H1 (cell line): ENCODE measurements at regions not wholly inside any gene's neighbourhood (a gene's known extent, or its start where the extent isn't known, plus 50 kb on each side); places are given as distances from the start of the nearest gene placed in this dataset.

Experiments
- CTCF ChIA-PET: fragments of 300-600 bp; sonication (Branson Sonifier 250); formaldehyde crosslinking; loops from one replicate; lab custom pipeline; 2021; ENCODE audit not compliant: partially characterized antibody; lab: Charles Lee
- POLR2A ChIA-PET: fragments of 300-600 bp; sonication (Branson Sonifier 250); formaldehyde crosslinking; loops from one replicate; lab custom pipeline; 2021; ENCODE audit warnings: inconsistent platforms; ENCODE audit not compliant: partially characterized antibody; lab: Charles Lee
- DNase-seq, 2 experiments: peaks; one replicate each; pipeline versions ENCODE4 v3.0.0 to v3.0.0-alpha.2; 2010 to 2022; ENCODE audit warnings: low spot score in 2 of 2, low read depth in 1 of 2, mixed read lengths in 1 of 2
- FAIRE-seq: peaks from 2 replicates; lab custom pipeline; 2011; peaks lifted over from hg19 to GRCh38; lab: Jason Lieb, UNC
- H2AFZ ChIP-seq: 2 replicates; pipeline ENCODE4 v1.8.1; 2012; ENCODE audit warnings: low read length, inconsistent platforms
- H2AK5ac ChIP-seq: 2 replicates; pipeline ENCODE4 v1.6.1; 2013; ENCODE audit warnings: low read depth, low read length
- H2BK120ac ChIP-seq: replicated peaks from 2 replicates; pipeline ENCODE3; 2013; ENCODE audit warnings: low read depth, low read length, inconsistent platforms
- H2BK12ac ChIP-seq: 2 replicates; pipeline ENCODE4 v1.6.1; 2013; ENCODE audit warnings: low read depth, low read length
- H2BK15ac ChIP-seq: 2 replicates; pipeline ENCODE4 v1.6.1; 2013; ENCODE audit warnings: low read length
- H2BK20ac ChIP-seq: 2 replicates; pipeline ENCODE4 v1.6.1; 2013; ENCODE audit warnings: low read length
- H2BK5ac ChIP-seq: 2 replicates; pipeline ENCODE4 v1.6.1; 2013; ENCODE audit warnings: low read depth, low read length
- H3K14ac ChIP-seq: 2 replicates; pipeline ENCODE4 v1.6.1; 2013; ENCODE audit warnings: inconsistent platforms; ENCODE audit not compliant: insufficient read length
- H3K18ac ChIP-seq: 2 replicates; pipeline ENCODE4 v1.6.1; 2013; ENCODE audit warnings: low read length; ENCODE audit errors: extremely low read depth
- H3K23ac ChIP-seq: 2 replicates; pipeline ENCODE4 v1.6.1; 2013; ENCODE audit warnings: inconsistent platforms; ENCODE audit not compliant: insufficient read length
- H3K23me2 ChIP-seq: 2 replicates; pipeline ENCODE4 v1.6.1; 2013; ENCODE audit warnings: low read depth, low read length
- H3K27ac ChIP-seq: 2 replicates; pipeline ENCODE4 v1.6.1; 2011; ENCODE audit warnings: low read depth, low read length, inconsistent platforms
- H3K27me3 ChIP-seq, 4 experiments: replicated peaks in 1 of 4; 1 replicate in 1 of 4; 2 replicates in 3 of 4; pipeline versions ENCODE4 v1.6.1 to v1.8.1; 2011 to 2013; ENCODE audit warnings: low read length in 3 of 4, mild to moderate bottlenecking in 3 of 4, inconsistent platforms in 2 of 4, mixed read lengths in 2 of 4, moderate library complexity in 1 of 4; ENCODE audit not compliant: control insufficient read depth in 3 of 4, insufficient read depth in 3 of 4; ENCODE audit errors: extremely low read depth in 1 of 4
- H3K36me3 ChIP-seq, 4 experiments: 2 replicates each; pipeline versions ENCODE4 v1.6.1 to v1.8.1; 2011 to 2013; ENCODE audit warnings: mild to moderate bottlenecking in 4 of 4, low read length in 3 of 4, moderate library complexity in 2 of 4, control low read depth in 1 of 4, inconsistent platforms in 1 of 4; ENCODE audit not compliant: insufficient read depth in 4 of 4, control insufficient read depth in 2 of 4
- H3K4ac ChIP-seq: replicated peaks from 2 replicates; pipeline ENCODE3; 2013; ENCODE audit warnings: low read length, low read depth, mixed read lengths, inconsistent platforms; ENCODE audit not compliant: insufficient read length
- H3K4me1 ChIP-seq, 4 experiments: replicated peaks in 1 of 4; 1 replicate in 1 of 4; 2 replicates in 3 of 4; pipeline versions ENCODE4 v1.6.1 to v1.8.1; 2011 to 2013; ENCODE audit warnings: low read length in 3 of 4, inconsistent platforms in 2 of 4, mixed read lengths in 1 of 4; ENCODE audit not compliant: insufficient read depth in 4 of 4, control insufficient read depth in 3 of 4
- H3K4me2 ChIP-seq, 2 experiments: 2 replicates each; pipeline versions ENCODE4 v1.6.1 to v1.8.1; 2011 to 2013; ENCODE audit warnings: low read depth in 2 of 2, low read length in 2 of 2, control low read depth in 1 of 2, inconsistent platforms in 1 of 2, mild to moderate bottlenecking in 1 of 2; ENCODE audit not compliant: insufficient read depth in 1 of 2
- H3K4me3 ChIP-seq, 4 experiments: fragments of 200-600, 300-600 bp in 1 of 4; sonication (generic), shearing (Covaris generic), sonication (Bioruptor Twin) in 1 of 4; 2 replicates each; pipeline versions ENCODE4 v1.5.1 to v1.8.1; 2011 to 2016; ENCODE audit warnings: low read length in 4 of 4, low read depth in 3 of 4, control low read depth in 2 of 4, inconsistent platforms in 2 of 4, mild to moderate bottlenecking in 2 of 4, mixed read lengths in 1 of 4, moderate library complexity in 1 of 4; ENCODE audit not compliant: insufficient read depth in 2 of 4; ENCODE audit errors: extremely low read depth in 1 of 4
- H3K56ac ChIP-seq: replicated peaks from 2 replicates; pipeline ENCODE3; 2013; ENCODE audit warnings: low read depth, mild to moderate bottlenecking, mixed read lengths, low read length, inconsistent platforms; ENCODE audit not compliant: insufficient read length
- H3K79me1 ChIP-seq: 2 replicates; pipeline ENCODE4 v1.6.1; 2013; ENCODE audit warnings: low read depth, low read length, control low read depth
- H3K79me2 ChIP-seq, 2 experiments: 2 replicates each; pipeline versions ENCODE4 v1.6.1 to v1.8.1; 2012 to 2013; ENCODE audit warnings: low read length in 2 of 2, mild to moderate bottlenecking in 2 of 2, inconsistent platforms in 1 of 2; ENCODE audit not compliant: insufficient read depth in 2 of 2, control insufficient read depth in 1 of 2
- H3K9ac ChIP-seq, 4 experiments: replicated peaks in 1 of 4; 1 replicate in 1 of 4; 2 replicates in 3 of 4; pipeline versions ENCODE4 v1.6.1 to v1.8.1; 2011 to 2013; ENCODE audit warnings: low read depth in 3 of 4, low read length in 3 of 4, control low read depth in 2 of 4, mild to moderate bottlenecking in 2 of 4, moderate library complexity in 2 of 4, inconsistent platforms in 1 of 4; ENCODE audit errors: extremely low read depth in 1 of 4
- H3K9me3 ChIP-seq, 2 experiments: 2 replicates each; pipeline versions ENCODE4 v1.6.1 to v1.8.1; 2012 to 2013; ENCODE audit warnings: mild to moderate bottlenecking in 2 of 2, moderate library complexity in 2 of 2, control low read depth in 1 of 2, inconsistent platforms in 1 of 2, low read depth in 1 of 2, low read length in 1 of 2, mixed read lengths in 1 of 2; ENCODE audit not compliant: insufficient read depth in 2 of 2
- H4K20me1 ChIP-seq, 2 experiments: replicated peaks in 1 of 2; 2 replicates each; pipeline versions ENCODE3 to v1.8.1; 2011 to 2013; ENCODE audit warnings: inconsistent platforms in 2 of 2, low read length in 2 of 2, mild to moderate bottlenecking in 1 of 2; ENCODE audit not compliant: insufficient read depth in 2 of 2, control insufficient read depth in 1 of 2
- H4K5ac ChIP-seq: 2 replicates; pipeline ENCODE4 v1.6.1; 2013; ENCODE audit warnings: low read length, low read depth, mixed read lengths, inconsistent platforms; ENCODE audit not compliant: insufficient read length
- H4K8ac ChIP-seq: 2 replicates; pipeline ENCODE4 v1.8.0; 2013; ENCODE audit warnings: mild to moderate bottlenecking, moderate library complexity, low read length, inconsistent platforms; ENCODE audit not compliant: insufficient read depth; ENCODE audit errors: extremely low read depth
- H4K91ac ChIP-seq: replicated peaks from 2 replicates; pipeline ENCODE3; 2013; ENCODE audit warnings: low read length, mixed read lengths, inconsistent platforms; ENCODE audit not compliant: insufficient read length
- CTCF ChIP-seq, 3 experiments: IDR thresholded peaks; 1 replicate in 2 of 3; 2 replicates in 1 of 3; pipeline versions ENCODE4 v1.5.1 to v1.6.1; 2011; ENCODE audit warnings: low read length in 3 of 3, mild to moderate bottlenecking in 3 of 3, inconsistent platforms in 2 of 3, low read depth in 1 of 3, moderate library complexity in 1 of 3; ENCODE audit not compliant: insufficient read depth in 1 of 3; ENCODE audit errors: control extremely low read depth in 1 of 3
- FOSL1 ChIP-seq: IDR thresholded peaks from 2 replicates; pipeline ENCODE4 v1.6.1; 2011; ENCODE audit warnings: mild to moderate bottlenecking, low read depth, low read length, moderate library complexity; ENCODE audit not compliant: insufficient read depth
- KDM5A ChIP-seq: fragments of 200-600 bp; IDR thresholded peaks from 2 replicates; pipeline ENCODE4 v1.7.1; 2012; ENCODE audit warnings: mild to moderate bottlenecking, low read length, inconsistent platforms, mixed read lengths
- RAD21 ChIP-seq, 2 experiments: IDR thresholded peaks in 1 of 2; conservative IDR thresholded peaks in 1 of 2; 2 replicates each; pipeline ENCODE4 v1.6.1; 2011; ENCODE audit warnings: low read depth in 2 of 2, low read length in 2 of 2, improper control_type of control experiment in 1 of 2, inconsistent platforms in 1 of 2, mild to moderate bottlenecking in 1 of 2, moderate library complexity in 1 of 2
- WGBS, 2 experiments: shearing (Covaris generic) in 1 of 2; methylation state at CpG; one replicate each; pipeline versions ENCODE4 v1.1.6 to v1.1.7; 2013 to 2015; ENCODE audit warnings: low lambda C conversion rate in 2 of 2, mixed read lengths in 2 of 2, inconsistent platforms in 1 of 2, low coverage in 1 of 2, missing lambda C conversion rate in 1 of 2; ENCODE audit not compliant: insufficient replicate concordance in 2 of 2, insufficient coverage in 1 of 2, insufficient read length in 1 of 2; ENCODE audit errors: extremely low coverage in 1 of 2, missing lambda C conversion rate in 1 of 2; 5-methylcytosine and 5-hydroxymethylcytosine counted together

GRCh38 chr17:72560303-72561247, 439.8 kb downstream of the SOX9 start:
- Histone ChIP-seq H3K9me3 (no peaks in the 10 kb centered on the region), H2BK120ac (no peak overlapping the region), H3K4me2 (no peak overlapping the region), H3K27me3 (no peaks in the 10 kb centered on the region), H3K56ac (no peak overlapping the region), H3K4me3 (no peak overlapping the region), H3K27ac (no peak overlapping the region), H3K36me3 (no peaks in the 10 kb centered on the region), H2AFZ (peak overlapping the region; percentile 93), H3K4me1 (peaks cover 0 to 10% (median 2%) of the 10 kb centered on the region in 4 experiments; a peak in 5 of 7 replicates), H3K14ac (no peak overlapping the region), H2BK5ac (peak overlapping the region; percentile 69; the same call in 1 of the 2 replicates), H4K91ac (peak overlapping the region; percentile 79), H2BK20ac (no peak overlapping the region), H4K20me1 (peaks cover 3 to 5% of the 10 kb centered on the region in 2 experiments), H2AK5ac (no peak overlapping the region), H4K5ac (peak overlapping the region; percentile 76), H3K79me2 (no peaks in the 10 kb centered on the region), H3K79me1 (no peaks in the 10 kb centered on the region), H3K18ac (peak overlapping the region; percentile 62), H4K8ac (no peak overlapping the region), H2BK15ac (peak overlapping the region; percentile 75; the same call in 1 of the 2 replicates), H3K23me2 (peaks cover 6% of the 10 kb centered on the region; the same call in 1 of the 2 replicates), H3K9ac (no peak overlapping the region), H2BK12ac (peak overlapping the region; percentile 71; the same call in 1 of the 2 replicates), H3K23ac (no peak overlapping the region), H3K4ac (no peak overlapping the region)
- 69% methylated on average over 23 of the region's 24 CpGs; no CpG with 5 or more reads in 1 of the 2 experiments for WGBS, 2 experiments
- DNase-seq, result peak in 1 of 2 experiments; percentile 82
- ChIA-PET POLR2A (interaction anchor here (0.8 to 1.4 kb wide), 2 partner anchors 32 to 164 kb away, joined by 3 to 4 read pairs; no protein-coding TSS in a partner anchor), CTCF (interaction anchor here (0.5 to 10.1 kb wide), 77 partner anchors 8 to 779 kb away, joined by 3 to 178 read pairs (median 4); partner anchors contain the start of gene SSTR2)
- TF ChIP-seq FOSL1 (no peak), KDM5A (no peak), RAD21 (IDR thresholded peaks at IDR 0.05 in 1 of 2, conservative IDR thresholded peaks at IDR 0.05 in 1 of 2; ENCODE audit: low read depth in 2 of 2, low read length in 2 of 2) (peak; percentile 95), CTCF (IDR thresholded peaks at IDR 0.05; ENCODE audit: control extremely low read depth in 1 of 3, insufficient read depth in 1 of 3, low read depth in 1 of 3, low read length in 3 of 3) (peak; percentile 75 to 89 (median 81))
- peak; percentile 88 for FAIRE-seq
